ENCODE measurements at regions not wholly inside any gene's neighbourhood (a gene's known extent, or its start where the extent isn't known, plus 50 kb on each side); places are given as distances from the start of the nearest gene placed in this dataset.

DNA sequence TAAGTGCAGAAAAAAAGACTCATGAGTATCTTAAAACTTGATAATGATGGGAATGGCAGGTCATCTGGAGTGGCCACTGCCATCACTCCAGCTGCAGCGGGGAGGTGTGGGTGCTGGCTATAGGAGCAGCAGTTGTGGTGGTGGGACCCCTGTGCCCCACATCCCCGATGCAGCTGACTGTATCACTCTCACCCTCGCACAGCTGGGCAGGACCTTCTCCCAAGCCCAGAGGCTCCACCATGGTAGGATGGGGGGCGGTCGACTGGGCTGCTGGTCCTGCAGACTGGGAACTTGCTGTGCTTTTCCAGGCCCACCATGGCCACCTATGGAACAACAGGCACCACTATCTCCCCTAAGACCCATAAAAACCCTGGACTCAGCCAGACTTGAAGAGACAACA lies 844.4 kb downstream of the SORCS1 start:
- ChIA-PET POLR2A (no interaction called here), CTCF (no interaction called here)
- DNase-seq (ENCODE audit: extremely low spot score), result no peak
- TF ChIP-seq SP1 (IDR thresholded peaks at IDR 0.05) (no peak), FOXA1 (IDR thresholded peaks at IDR 0.05) (no peak), CTBP1 (IDR thresholded peaks at IDR 0.05; ENCODE audit: borderline replicate concordance) (no peak), NFRKB (IDR thresholded peaks at IDR 0.05) (no peak), TARDBP (IDR thresholded peaks at IDR 0.05) (no peak), ZNF384 (IDR thresholded peaks at IDR 0.05) (no peak), ELF4 (IDR thresholded peaks at IDR 0.05) (no peak), FOXK2 (IDR thresholded peaks at IDR 0.05) (no peak), SUZ12 (IDR thresholded peaks at IDR 0.05) (no peak), BHLHE40 (IDR thresholded peaks at IDR 0.05; ENCODE audit: borderline replicate concordance) (no peak), ARNT (IDR thresholded peaks at IDR 0.05) (no peak), FOXM1 (IDR thresholded peaks at IDR 0.05; ENCODE audit: borderline replicate concordance) (no peak)

DNA sequence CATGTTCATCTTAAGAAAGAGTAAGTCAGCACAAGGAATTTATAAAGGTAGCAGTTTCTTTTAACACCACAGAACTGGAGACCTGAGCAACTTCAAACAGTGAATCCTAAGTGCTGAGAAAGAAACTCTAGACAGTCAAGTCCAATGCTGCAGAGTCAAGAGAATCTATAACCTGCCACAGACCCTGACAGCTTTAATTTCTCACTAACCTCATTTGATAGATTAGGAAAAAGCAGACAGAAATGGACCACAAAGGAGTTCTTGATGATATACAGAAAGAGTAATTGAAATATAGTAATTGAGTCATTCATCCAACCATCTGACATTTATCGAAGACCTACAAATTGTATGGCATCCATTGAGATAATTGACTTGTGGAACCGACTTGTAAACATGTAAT lies 847.0 kb downstream of the SORCS1 start:
- no peak for TF ChIP-seq ELF4 (IDR thresholded peaks at IDR 0.05)
- no peak for TF ChIP-seq SUZ12 (IDR thresholded peaks at IDR 0.05)
- TF ChIP-seq SP1 (IDR thresholded peaks at IDR 0.05), result no peak
- TF ChIP-seq ZNF384 (IDR thresholded peaks at IDR 0.05), result no peak
- TF ChIP-seq LEF1 (IDR thresholded peaks at IDR 0.05; ENCODE audit: borderline replicate concordance), result no peak
- no peak for TF ChIP-seq HDGF (IDR thresholded peaks at IDR 0.05; ENCODE audit: borderline replicate concordance)
- no peak for TF ChIP-seq ARNT (IDR thresholded peaks at IDR 0.05)
- TF ChIP-seq, protein P1, sequence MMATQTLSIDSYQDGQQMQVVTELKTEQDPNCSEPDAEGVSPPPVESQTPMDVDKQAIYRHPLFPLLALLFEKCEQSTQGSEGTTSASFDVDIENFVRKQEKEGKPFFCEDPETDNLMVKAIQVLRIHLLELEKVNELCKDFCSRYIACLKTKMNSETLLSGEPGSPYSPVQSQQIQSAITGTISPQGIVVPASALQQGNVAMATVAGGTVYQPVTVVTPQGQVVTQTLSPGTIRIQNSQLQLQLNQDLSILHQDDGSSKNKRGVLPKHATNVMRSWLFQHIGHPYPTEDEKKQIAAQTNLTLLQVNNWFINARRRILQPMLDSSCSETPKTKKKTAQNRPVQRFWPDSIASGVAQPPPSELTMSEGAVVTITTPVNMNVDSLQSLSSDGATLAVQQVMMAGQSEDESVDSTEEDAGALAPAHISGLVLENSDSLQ (IDR thresholded peaks at IDR 0.05), result no peak
- TF ChIP-seq FOXM1 (IDR thresholded peaks at IDR 0.05; ENCODE audit: borderline replicate concordance), result no peak
- no peak for TF ChIP-seq FOXK2 (IDR thresholded peaks at IDR 0.05)
- TF ChIP-seq TARDBP (IDR thresholded peaks at IDR 0.05), result no peak
- TF ChIP-seq NFRKB (IDR thresholded peaks at IDR 0.05), result no peak
- no peak for TF ChIP-seq CTBP1 (IDR thresholded peaks at IDR 0.05; ENCODE audit: borderline replicate concordance)
- no peak for TF ChIP-seq FOXA1 (IDR thresholded peaks at IDR 0.05)
- TF ChIP-seq L3MBTL2 (conservative IDR thresholded peaks at IDR 0.05), result no peak
- no peak for TF ChIP-seq BHLHE40 (IDR thresholded peaks at IDR 0.05; ENCODE audit: borderline replicate concordance)
- DNase-seq (ENCODE audit: extremely low spot score), result no peak
- CTCF ChIA-PET, result no interaction called here
- POLR2A ChIA-PET, result no interaction called here

DNA sequence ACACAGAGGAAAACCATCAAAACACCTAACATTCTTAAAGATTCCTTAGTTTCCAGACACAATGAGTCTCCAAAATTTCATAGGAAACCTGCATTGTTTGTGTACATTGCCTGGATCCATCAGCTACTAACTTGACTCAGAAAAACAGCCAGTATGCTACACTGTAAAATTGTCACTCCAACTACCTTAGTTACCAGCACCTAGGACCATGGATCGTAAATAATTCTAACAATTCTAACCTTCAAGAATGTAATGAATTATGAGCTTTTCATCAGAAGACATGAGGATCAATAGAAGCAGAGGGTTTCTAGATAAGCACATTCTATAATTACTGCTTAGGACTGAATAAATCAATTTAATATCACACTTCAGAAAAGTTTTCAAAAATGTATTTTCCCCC lies 851.5 kb downstream of the SORCS1 start:
- CTCF ChIA-PET, result no interaction called here
- TF ChIP-seq FOXM1 (IDR thresholded peaks at IDR 0.05; ENCODE audit: borderline replicate concordance), result no peak
- no peak for TF ChIP-seq SP1 (IDR thresholded peaks at IDR 0.05)
- no peak for TF ChIP-seq FOXK2 (IDR thresholded peaks at IDR 0.05)
- no peak for TF ChIP-seq LEF1 (IDR thresholded peaks at IDR 0.05; ENCODE audit: borderline replicate concordance)
- no peak for TF ChIP-seq HDGF (IDR thresholded peaks at IDR 0.05; ENCODE audit: borderline replicate concordance)
- TF ChIP-seq L3MBTL2 (conservative IDR thresholded peaks at IDR 0.05), result no peak
- TF ChIP-seq BHLHE40 (IDR thresholded peaks at IDR 0.05; ENCODE audit: borderline replicate concordance), result no peak
- no peak for TF ChIP-seq ARNT (IDR thresholded peaks at IDR 0.05)
- TF ChIP-seq SUZ12 (IDR thresholded peaks at IDR 0.05), result no peak
- TF ChIP-seq TARDBP (IDR thresholded peaks at IDR 0.05), result no peak
- TF ChIP-seq ZNF384 (IDR thresholded peaks at IDR 0.05), result no peak
- POLR2A ChIA-PET, result no interaction called here
- DNase-seq (ENCODE audit: extremely low spot score), result no peak

DNA sequence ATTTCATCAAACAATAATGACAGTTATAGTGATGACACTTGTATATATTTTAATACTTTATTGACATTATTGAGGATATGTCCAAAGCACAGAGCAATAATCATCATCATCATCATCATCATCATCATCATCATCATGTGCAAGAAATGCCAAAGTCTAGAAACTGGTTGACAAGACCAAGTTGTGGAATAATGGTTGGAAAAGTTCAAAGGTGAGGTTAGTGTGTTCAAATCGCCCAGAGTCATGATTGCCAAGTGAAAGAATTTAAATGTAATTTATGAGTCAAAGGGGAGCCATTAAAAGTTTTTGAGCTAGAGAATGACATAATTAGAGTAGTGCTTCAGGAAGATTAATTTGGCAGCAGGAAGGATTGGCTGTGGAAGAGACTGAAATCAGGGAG lies 852.4 kb downstream of the SORCS1 start:
- DNase-seq (ENCODE audit: extremely low spot score), result no peak
- TF ChIP-seq SUZ12 (IDR thresholded peaks at IDR 0.05), result no peak
- no peak for TF ChIP-seq BHLHE40 (IDR thresholded peaks at IDR 0.05; ENCODE audit: borderline replicate concordance)
- TF ChIP-seq TARDBP (IDR thresholded peaks at IDR 0.05), result no peak
- TF ChIP-seq, protein P1 (IDR thresholded peaks at IDR 0.05), result no peak
- TF ChIP-seq CTBP1 (IDR thresholded peaks at IDR 0.05; ENCODE audit: borderline replicate concordance), result no peak
- TF ChIP-seq NFRKB (IDR thresholded peaks at IDR 0.05), result no peak
- no peak for TF ChIP-seq FOXA1 (IDR thresholded peaks at IDR 0.05)
- no peak for TF ChIP-seq ZNF384 (IDR thresholded peaks at IDR 0.05)
- no peak for TF ChIP-seq LEF1 (IDR thresholded peaks at IDR 0.05; ENCODE audit: borderline replicate concordance)
- no peak for TF ChIP-seq L3MBTL2 (conservative IDR thresholded peaks at IDR 0.05)
- TF ChIP-seq FOXK2 (IDR thresholded peaks at IDR 0.05), result no peak
- TF ChIP-seq FOXM1 (IDR thresholded peaks at IDR 0.05; ENCODE audit: borderline replicate concordance), result no peak
- TF ChIP-seq ELF4 (IDR thresholded peaks at IDR 0.05), result no peak
- TF ChIP-seq HDGF (IDR thresholded peaks at IDR 0.05; ENCODE audit: borderline replicate concordance), result no peak
- TF ChIP-seq SP1 (IDR thresholded peaks at IDR 0.05), result no peak
- no peak for TF ChIP-seq ARNT (IDR thresholded peaks at IDR 0.05)
- ChIA-PET CTCF (interaction anchor here (0.7 kb wide), 1 partner anchor 10 kb away, joined by 3 read pairs; no protein-coding TSS in a partner anchor), POLR2A (no interaction called here)

DNA sequence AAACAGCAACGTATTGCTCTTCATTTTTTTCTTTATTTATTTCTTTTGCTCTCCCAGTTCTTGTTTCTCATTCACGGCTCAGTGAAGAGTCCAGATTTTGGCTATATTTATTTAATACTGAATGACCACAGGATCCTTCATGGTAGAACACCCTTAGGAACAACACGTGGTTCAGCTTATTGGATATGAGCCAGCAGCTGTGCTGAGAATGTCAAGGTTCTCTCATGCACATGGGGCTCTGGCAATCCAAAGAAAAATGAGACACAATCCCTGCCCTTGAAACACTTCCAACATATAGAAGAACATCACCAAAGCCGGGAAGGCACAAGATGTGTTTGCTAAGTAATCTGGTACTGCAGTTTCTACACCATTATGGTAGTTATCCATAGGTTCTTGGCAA lies 852.9 kb downstream of the SORCS1 start:
- TF ChIP-seq LEF1 (IDR thresholded peaks at IDR 0.05; ENCODE audit: borderline replicate concordance), result no peak
- no peak for TF ChIP-seq FOXA1 (IDR thresholded peaks at IDR 0.05)
- no peak for TF ChIP-seq NFRKB (IDR thresholded peaks at IDR 0.05)
- TF ChIP-seq HDGF (IDR thresholded peaks at IDR 0.05; ENCODE audit: borderline replicate concordance), result no peak
- TF ChIP-seq, protein P1 (IDR thresholded peaks at IDR 0.05), result no peak
- TF ChIP-seq ZNF384 (IDR thresholded peaks at IDR 0.05), result no peak
- no peak for TF ChIP-seq SUZ12 (IDR thresholded peaks at IDR 0.05)
- TF ChIP-seq L3MBTL2 (conservative IDR thresholded peaks at IDR 0.05), result no peak
- TF ChIP-seq FOXM1 (IDR thresholded peaks at IDR 0.05; ENCODE audit: borderline replicate concordance), result no peak
- no peak for TF ChIP-seq FOXK2 (IDR thresholded peaks at IDR 0.05)
- TF ChIP-seq TARDBP (IDR thresholded peaks at IDR 0.05), result no peak
- no peak for TF ChIP-seq BHLHE40 (IDR thresholded peaks at IDR 0.05; ENCODE audit: borderline replicate concordance)
- TF ChIP-seq SP1 (IDR thresholded peaks at IDR 0.05), result no peak
- TF ChIP-seq ELF4 (IDR thresholded peaks at IDR 0.05), result no peak
- no peak for TF ChIP-seq CTBP1 (IDR thresholded peaks at IDR 0.05; ENCODE audit: borderline replicate concordance)
- TF ChIP-seq ARNT (IDR thresholded peaks at IDR 0.05), result no peak
- POLR2A ChIA-PET, result no interaction called here
- CTCF ChIA-PET, result interaction anchor here (0.7 kb wide), 1 partner anchor 10 kb away, joined by 3 read pairs; no protein-coding TSS in a partner anchor

DNA sequence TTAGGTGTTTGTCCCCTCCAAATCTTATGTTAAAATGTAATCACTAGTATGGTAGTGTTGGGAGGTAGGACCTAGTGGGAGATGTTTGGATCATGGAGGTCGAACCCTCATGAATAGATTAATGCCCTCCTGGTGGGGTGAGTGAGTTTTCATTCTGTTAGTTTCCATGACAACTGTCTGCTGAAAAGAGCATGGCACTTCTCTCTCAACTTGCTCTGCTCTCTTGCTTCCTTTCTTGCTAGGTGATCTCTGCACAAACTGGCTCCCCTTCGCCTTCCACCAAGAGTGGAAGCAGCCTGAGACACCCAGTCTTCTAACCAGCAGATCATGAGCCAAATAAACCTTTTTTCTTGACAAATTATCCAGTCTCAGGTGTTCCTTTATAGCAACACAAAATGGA lies 853.9 kb downstream of the SORCS1 start:
- POLR2A ChIA-PET, result no interaction called here
- DNase-seq (ENCODE audit: extremely low spot score), result no peak
- no peak for TF ChIP-seq ZNF384 (IDR thresholded peaks at IDR 0.05)
- no peak for TF ChIP-seq SP1 (IDR thresholded peaks at IDR 0.05)
- no peak for TF ChIP-seq ARNT (IDR thresholded peaks at IDR 0.05)
- TF ChIP-seq, protein P1 (IDR thresholded peaks at IDR 0.05), result no peak
- no peak for TF ChIP-seq FOXK2 (IDR thresholded peaks at IDR 0.05)
- TF ChIP-seq FOXA1 (IDR thresholded peaks at IDR 0.05), result no peak
- no peak for TF ChIP-seq HDGF (IDR thresholded peaks at IDR 0.05; ENCODE audit: borderline replicate concordance)
- no peak for TF ChIP-seq BHLHE40 (IDR thresholded peaks at IDR 0.05; ENCODE audit: borderline replicate concordance)
- no peak for TF ChIP-seq SUZ12 (IDR thresholded peaks at IDR 0.05)
- no peak for TF ChIP-seq TARDBP (IDR thresholded peaks at IDR 0.05)
- TF ChIP-seq CTBP1 (IDR thresholded peaks at IDR 0.05; ENCODE audit: borderline replicate concordance), result no peak
- no peak for TF ChIP-seq LEF1 (IDR thresholded peaks at IDR 0.05; ENCODE audit: borderline replicate concordance)
- CTCF ChIA-PET, result no interaction called here

More for the DNA sequence above, 852.9 kb downstream of the SORCS1 start:
- no peak for DNase-seq (ENCODE audit: extremely low spot score)

Data from HEK293T (cell line).